T-helper 17 cell (primary cell): ENCODE measurements at regions not wholly inside any gene's neighbourhood (a gene's known extent, or its start where the extent isn't known, plus 50 kb on each side); places are given as distances from the start of the nearest gene placed in this dataset.
"Not testable (repeated sequence)": the region's sequence is repeated elsewhere in the genome, so short reads cannot be mapped to it uniquely, and the experiment has no call there.

Experiments used
- ATAC-seq: fragments of 150-1000 bp; cut with Tn5 transposase; 2 replicates; pipeline ENCODE4 v1.10.0; 2021; ENCODE audit warnings: mild to moderate bottlenecking, moderate library complexity
- DNase-seq, 3 donors: peaks; one replicate each; pipeline versions ENCODE4 v3.0.0 to v3.0.0-alpha.2; 2020 to 2021
- H3K9me3 ChIP-seq: one replicate; pipeline ENCODE4 v1.7.0; 2013; ENCODE audit warnings: low read length, mild to moderate bottlenecking; ENCODE audit not compliant: control insufficient read depth, poor library complexity, severe bottlenecking
- H3K27ac Mint-ChIP-seq: one replicate; pipeline ENCODE4 v1.8.0; 2022; ENCODE audit warnings: mild to moderate bottlenecking, moderate library complexity, mixed read lengths
- H3K27me3 Mint-ChIP-seq: one replicate; pipeline ENCODE4 v1.8.0; 2022; ENCODE audit warnings: mixed read lengths
- H3K36me3 Mint-ChIP-seq: one replicate; pipeline ENCODE4 v1.8.0; 2022; ENCODE audit warnings: low read depth, mixed read lengths
- H3K4me1 Mint-ChIP-seq: one replicate; pipeline ENCODE4 v1.8.0; 2022; ENCODE audit warnings: mild to moderate bottlenecking, mixed read lengths
- H3K4me3 Mint-ChIP-seq: one replicate; pipeline ENCODE4 v1.8.0; 2022; ENCODE audit warnings: mild to moderate bottlenecking, moderate library complexity, mixed read lengths

- H3K9me3 ChIP-seq, result no peaks in the 10 kb centered on the region
- Mint-ChIP-seq H3K36me3 (peaks cover 3% of the 10 kb centered on the region), H3K4me3 (no peak overlapping the region), H3K27me3 (peaks cover 29% of the 10 kb centered on the region), H3K4me1 (peaks cover 2% of the 10 kb centered on the region), H3K27ac (no peak overlapping the region)
- no peak for DNase-seq
- ATAC-seq, result no peak
Measured at GRCh38 chr6:159533016-159533415, 160.0 kb downstream of the SOD2 start.

GRCh38 chr6:159532155-159532554 is 160.9 kb downstream of the SOD2 start:
- DNase-seq (no peak), ATAC-seq (no peak)
- peaks cover 2% of the 10 kb centered on the region for H3K4me1 Mint-ChIP-seq
- peaks cover 3% of the 10 kb centered on the region for H3K36me3 Mint-ChIP-seq
- no peak overlapping the region for H3K27ac Mint-ChIP-seq
- H3K4me3 Mint-ChIP-seq, result no peak overlapping the region
- no peaks in the 10 kb centered on the region for H3K9me3 ChIP-seq
- peaks cover 38% of the 10 kb centered on the region for H3K27me3 Mint-ChIP-seq

DNA sequence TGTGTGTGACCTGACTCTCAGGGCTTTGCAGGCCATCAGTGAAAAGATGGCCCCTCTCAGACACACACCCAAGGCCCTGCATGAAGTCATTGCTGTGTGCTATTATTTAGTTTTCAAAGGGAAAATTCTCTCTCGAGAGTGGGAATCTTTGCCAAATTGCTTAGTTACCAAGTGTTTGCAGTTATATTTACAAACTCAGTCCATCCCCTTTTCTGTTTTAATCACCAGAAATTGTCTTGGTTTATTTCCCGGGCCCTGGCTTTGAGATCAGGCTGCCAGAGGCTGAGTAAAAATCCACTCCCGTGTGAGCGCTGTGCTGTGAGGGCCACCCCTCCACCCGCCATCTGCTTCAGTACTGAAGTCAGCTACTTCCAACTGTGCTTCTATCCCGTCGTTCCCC is 163.1 kb downstream of the SOD2 start:
- Mint-ChIP-seq H3K36me3 (peaks cover 3% of the 10 kb centered on the region), H3K27ac (no peak overlapping the region), H3K4me1 (no peaks in the 10 kb centered on the region), H3K4me3 (no peak overlapping the region), H3K27me3 (peaks cover 50% of the 10 kb centered on the region)
- ATAC-seq (no peak), DNase-seq (no peak)
- H3K9me3 ChIP-seq, result no peaks in the 10 kb centered on the region

- ATAC-seq, result no peak
- DNase-seq, result no peak
- Mint-ChIP-seq H3K36me3 (peaks cover 3% of the 10 kb centered on the region), H3K27me3 (peaks cover 66% of the 10 kb centered on the region), H3K4me3 (no peak overlapping the region), H3K4me1 (no peaks in the 10 kb centered on the region), H3K27ac (no peak overlapping the region)
- no peaks in the 10 kb centered on the region for H3K9me3 ChIP-seq
Measured at GRCh38 chr6:159527351-159527750, 165.7 kb downstream of the SOD2 start.

GRCh38 chr6:159525445-159526025 is 167.5 kb downstream of the SOD2 start:
- H3K9me3 ChIP-seq, result no peaks in the 10 kb centered on the region
- ATAC-seq, result no peak
- no peaks in the 10 kb centered on the region for H3K4me1 Mint-ChIP-seq
- H3K27ac Mint-ChIP-seq, result no peak overlapping the region
- H3K27me3 Mint-ChIP-seq, result peaks cover 66% of the 10 kb centered on the region
- peaks cover 3% of the 10 kb centered on the region for H3K36me3 Mint-ChIP-seq
- no peak for DNase-seq
- no peak overlapping the region for H3K4me3 Mint-ChIP-seq

- no peaks in the 10 kb centered on the region for H3K9me3 ChIP-seq
- DNase-seq (no peak), ATAC-seq (no peak)
- no peaks in the 10 kb centered on the region for H3K4me1 Mint-ChIP-seq
- H3K36me3 Mint-ChIP-seq, result no peaks in the 10 kb centered on the region
- H3K4me3 Mint-ChIP-seq, result no peak overlapping the region
- H3K27me3 Mint-ChIP-seq, result peaks cover 51% of the 10 kb centered on the region
- no peak overlapping the region for H3K27ac Mint-ChIP-seq
Measured at GRCh38 chr6:159522877-159523547, 170.0 kb downstream of the SOD2 start.

- Mint-ChIP-seq H3K27ac (no peak overlapping the region), H3K4me1 (no peaks in the 10 kb centered on the region), H3K4me3 (no peak overlapping the region), H3K27me3 (peaks cover 41% of the 10 kb centered on the region), H3K36me3 (no peaks in the 10 kb centered on the region)
- ATAC-seq (no peak), DNase-seq (no peak)
- H3K9me3 ChIP-seq, result no peaks in the 10 kb centered on the region
Measured at GRCh38 chr6:159521962-159522361, 171.1 kb downstream of the SOD2 start.

- DNase-seq, result no peak
- H3K27ac Mint-ChIP-seq, result no peak overlapping the region
- ATAC-seq, result no peak
Measured at GRCh38 chr6:159520002-159520401, 173.0 kb downstream of the SOD2 start.

GRCh38 chr6:159515811-159516210 is 177.2 kb downstream of the SOD2 start:
- not testable (repeated sequence) for H3K4me3 Mint-ChIP-seq, H3K4me1 Mint-ChIP-seq, DNase-seq, H3K27ac Mint-ChIP-seq, ATAC-seq, H3K9me3 ChIP-seq, H3K36me3 Mint-ChIP-seq
- H3K27me3 Mint-ChIP-seq, result peaks cover 11% of the 10 kb centered on the region

More at GRCh38 chr6:159520002-159520401, 173.0 kb downstream of the SOD2 start:
- Mint-ChIP-seq H3K4me3 (no peak overlapping the region), H3K4me1 (no peaks in the 10 kb centered on the region), H3K27me3 (peaks cover 23% of the 10 kb centered on the region), H3K36me3 (no peaks in the 10 kb centered on the region)
- H3K9me3 ChIP-seq, result no peaks in the 10 kb centered on the region

DNA sequence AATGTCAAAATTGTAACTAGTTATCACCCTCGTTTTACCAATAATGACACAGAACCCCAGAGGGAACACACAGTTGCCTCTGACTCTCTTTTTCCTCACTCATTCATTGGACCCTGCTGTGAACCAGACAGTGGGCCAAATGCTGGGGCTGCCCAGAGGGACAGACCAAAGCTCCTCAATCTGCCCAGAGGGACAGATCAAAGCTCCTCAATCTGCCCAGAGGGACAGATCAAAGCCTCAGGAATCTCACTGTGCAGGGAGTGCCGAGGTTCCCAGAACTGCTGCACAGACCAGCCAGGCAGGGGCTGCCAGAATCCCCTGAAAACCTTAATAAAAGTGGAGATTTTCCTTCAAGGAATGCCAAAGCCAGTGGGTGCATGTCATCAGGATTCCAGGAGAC is 179.1 kb downstream of the SOD2 start:
- H3K27me3 Mint-ChIP-seq, result peaks cover 21% of the 10 kb centered on the region
- H3K4me3 Mint-ChIP-seq, result no peak overlapping the region
- DNase-seq (no peak), ATAC-seq (no peak)
- H3K27ac Mint-ChIP-seq, result no peak overlapping the region
- no peaks in the 10 kb centered on the region for H3K36me3 Mint-ChIP-seq
- H3K4me1 Mint-ChIP-seq, result no peaks in the 10 kb centered on the region
- no peaks in the 10 kb centered on the region for H3K9me3 ChIP-seq

DNA sequence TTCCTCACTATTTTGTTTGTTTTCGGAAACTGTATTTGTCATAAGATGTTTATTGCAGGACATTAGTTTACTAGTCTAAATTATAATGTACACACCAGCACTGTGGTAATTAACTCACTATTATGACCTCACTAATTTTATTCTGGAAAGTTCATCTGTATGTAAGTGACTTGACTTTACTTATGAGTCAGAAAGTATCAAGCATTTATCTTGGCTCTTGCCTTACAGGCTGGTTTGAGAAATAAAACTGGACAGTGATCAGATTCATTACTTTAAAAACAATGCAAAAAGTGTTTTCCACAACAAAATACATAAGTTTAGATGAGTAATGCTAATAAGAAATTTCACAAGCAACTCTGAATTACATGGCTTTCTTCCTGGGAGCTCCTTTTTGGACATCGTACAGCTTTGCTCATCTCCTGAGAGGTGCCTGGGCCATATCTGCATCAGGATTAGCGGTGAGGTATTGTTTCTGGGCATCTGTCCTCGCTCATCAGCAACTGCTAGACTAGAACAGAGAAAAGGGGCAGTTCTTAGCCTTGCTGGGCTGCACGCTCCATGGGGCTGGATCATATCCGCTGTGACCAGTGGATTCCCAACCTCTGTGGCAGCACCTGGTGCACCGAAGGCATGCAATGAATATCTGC is 179.8 kb downstream of the SOD2 start:
- no peak overlapping the region for H3K4me3 Mint-ChIP-seq
- no peaks in the 10 kb centered on the region for H3K4me1 Mint-ChIP-seq
- H3K27me3 Mint-ChIP-seq, result peaks cover 21% of the 10 kb centered on the region
- no peaks in the 10 kb centered on the region for H3K9me3 ChIP-seq
- no peaks in the 10 kb centered on the region for H3K36me3 Mint-ChIP-seq
- no peak for ATAC-seq
- H3K27ac Mint-ChIP-seq, result no peak overlapping the region
- DNase-seq, result no peak

- H3K4me1 Mint-ChIP-seq, result no peaks in the 10 kb centered on the region
- no peaks in the 10 kb centered on the region for H3K36me3 Mint-ChIP-seq
- H3K4me3 Mint-ChIP-seq, result no peak overlapping the region
- no peak overlapping the region for H3K27ac Mint-ChIP-seq
- ATAC-seq (no peak), DNase-seq (no peak)
- no peaks in the 10 kb centered on the region for H3K9me3 ChIP-seq
- H3K27me3 Mint-ChIP-seq, result peaks cover 21% of the 10 kb centered on the region
Measured at GRCh38 chr6:159512571-159512970, 180.5 kb downstream of the SOD2 start.

GRCh38 chr6:159512104-159512503 is 180.9 kb downstream of the SOD2 start:
- no peaks in the 10 kb centered on the region for H3K4me1 Mint-ChIP-seq
- peaks cover 21% of the 10 kb centered on the region for H3K27me3 Mint-ChIP-seq
- DNase-seq, result no peak
- no peaks in the 10 kb centered on the region for H3K9me3 ChIP-seq
- H3K27ac Mint-ChIP-seq, result no peak overlapping the region
- ATAC-seq, result no peak
- no peak overlapping the region for H3K4me3 Mint-ChIP-seq
- no peaks in the 10 kb centered on the region for H3K36me3 Mint-ChIP-seq

GRCh38 chr6:159510141-159510540 is 182.9 kb downstream of the SOD2 start:
- H3K9me3 ChIP-seq, result no peaks in the 10 kb centered on the region
- Mint-ChIP-seq H3K4me3 (no peak overlapping the region), H3K4me1 (no peaks in the 10 kb centered on the region), H3K27ac (no peak overlapping the region), H3K36me3 (no peaks in the 10 kb centered on the region), H3K27me3 (peaks cover 21% of the 10 kb centered on the region)
- DNase-seq (no peak), ATAC-seq (no peak)
